ENCODE measurements at regions not wholly inside any gene's neighbourhood (a gene's known extent, or its start where the extent isn't known, plus 50 kb on each side); places are given as distances from the start of the nearest gene placed in this dataset.
A peak's percentile ranks its signal among the peaks of the same experiment; 100 is the strongest.

DNA sequence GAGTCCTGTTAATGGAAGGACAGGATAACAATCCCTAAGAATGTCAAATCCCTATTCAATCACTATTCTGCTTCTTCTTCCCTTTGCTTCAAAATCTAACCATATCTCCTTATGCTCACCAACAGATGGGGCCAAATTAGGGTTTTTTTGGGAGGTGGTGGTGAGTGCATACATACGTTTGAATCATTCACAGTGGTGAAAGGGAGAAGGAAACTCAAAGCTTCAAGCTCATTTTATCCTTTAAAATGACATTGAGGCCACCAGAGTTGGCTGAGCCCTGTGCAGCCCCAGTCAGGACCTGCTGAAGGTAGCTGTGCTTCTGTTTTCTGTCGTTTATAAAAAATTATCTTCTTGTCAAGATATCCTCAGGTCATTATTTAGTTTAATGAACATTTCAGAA is 607.5 kb upstream of the AGTR1 start:
- POLR2A ChIA-PET = no interaction called here

DNA sequence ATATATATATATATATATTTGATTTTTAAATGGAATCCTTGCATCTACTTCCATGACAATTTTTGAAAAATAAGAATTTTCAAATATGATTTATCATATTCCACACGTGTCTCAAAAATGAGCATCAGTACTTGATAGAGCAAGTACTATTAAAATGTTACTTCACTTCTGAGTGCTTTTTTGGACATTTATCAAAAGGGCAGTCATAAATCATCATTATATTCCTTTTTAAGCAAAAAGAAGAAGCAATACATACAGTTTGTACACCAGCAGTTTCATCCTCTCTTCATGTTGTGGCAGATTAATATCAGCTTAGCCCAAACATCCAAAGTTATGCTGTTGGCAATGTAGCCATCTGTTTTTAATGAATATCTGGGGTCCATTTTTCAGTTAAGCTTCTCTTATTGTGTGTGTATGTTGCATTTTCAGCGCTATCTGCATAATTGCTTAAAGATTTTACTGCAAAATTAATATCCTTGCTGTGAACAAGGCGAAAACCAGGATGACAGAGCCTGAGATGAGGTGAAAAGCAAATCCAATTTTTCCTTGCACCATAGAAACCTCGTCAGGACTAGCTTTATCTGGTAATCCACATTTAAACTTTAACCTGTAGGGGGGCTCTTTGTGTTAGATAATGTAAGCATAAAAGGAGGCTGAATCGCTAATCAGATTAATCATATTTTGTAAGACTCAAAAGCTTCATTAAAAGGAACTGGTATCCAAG is 604.9 kb upstream of the AGTR1 start:
- POLR2A ChIA-PET = no interaction called here
- DNase-seq (ENCODE audit: low read depth, low spot score) = no peak
- CTCF ChIA-PET = interaction anchor here (1.7 kb wide), 1 partner anchor 16 kb away, joined by 5 read pairs; no protein-coding TSS in a partner anchor
- H3K4me3 ChIP-seq (ENCODE audit: low read depth, low read length) = no peak overlapping the region
- TF ChIP-seq, protein P1, sequence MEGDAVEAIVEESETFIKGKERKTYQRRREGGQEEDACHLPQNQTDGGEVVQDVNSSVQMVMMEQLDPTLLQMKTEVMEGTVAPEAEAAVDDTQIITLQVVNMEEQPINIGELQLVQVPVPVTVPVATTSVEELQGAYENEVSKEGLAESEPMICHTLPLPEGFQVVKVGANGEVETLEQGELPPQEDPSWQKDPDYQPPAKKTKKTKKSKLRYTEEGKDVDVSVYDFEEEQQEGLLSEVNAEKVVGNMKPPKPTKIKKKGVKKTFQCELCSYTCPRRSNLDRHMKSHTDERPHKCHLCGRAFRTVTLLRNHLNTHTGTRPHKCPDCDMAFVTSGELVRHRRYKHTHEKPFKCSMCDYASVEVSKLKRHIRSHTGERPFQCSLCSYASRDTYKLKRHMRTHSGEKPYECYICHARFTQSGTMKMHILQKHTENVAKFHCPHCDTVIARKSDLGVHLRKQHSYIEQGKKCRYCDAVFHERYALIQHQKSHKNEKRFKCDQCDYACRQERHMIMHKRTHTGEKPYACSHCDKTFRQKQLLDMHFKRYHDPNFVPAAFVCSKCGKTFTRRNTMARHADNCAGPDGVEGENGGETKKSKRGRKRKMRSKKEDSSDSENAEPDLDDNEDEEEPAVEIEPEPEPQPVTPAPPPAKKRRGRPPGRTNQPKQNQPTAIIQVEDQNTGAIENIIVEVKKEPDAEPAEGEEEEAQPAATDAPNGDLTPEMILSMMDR (IDR thresholded peaks at IDR 0.05; ENCODE audit: insufficient read depth, low read length, missing control alignments) = no peak

More for the DNA sequence above, 607.5 kb upstream of the AGTR1 start:
- no peak overlapping the region for H3K4me3 ChIP-seq (ENCODE audit: low read depth, low read length)
- CTCF ChIA-PET = interaction anchor here (6.3 kb wide), 1 partner anchor 13 kb away, joined by 46 read pairs; no protein-coding TSS in a partner anchor
- no peak for DNase-seq (ENCODE audit: low read depth, low spot score)
- TF ChIP-seq, protein P1 (IDR thresholded peaks at IDR 0.05; ENCODE audit: insufficient read depth, low read length, missing control alignments) = no peak

DNA sequence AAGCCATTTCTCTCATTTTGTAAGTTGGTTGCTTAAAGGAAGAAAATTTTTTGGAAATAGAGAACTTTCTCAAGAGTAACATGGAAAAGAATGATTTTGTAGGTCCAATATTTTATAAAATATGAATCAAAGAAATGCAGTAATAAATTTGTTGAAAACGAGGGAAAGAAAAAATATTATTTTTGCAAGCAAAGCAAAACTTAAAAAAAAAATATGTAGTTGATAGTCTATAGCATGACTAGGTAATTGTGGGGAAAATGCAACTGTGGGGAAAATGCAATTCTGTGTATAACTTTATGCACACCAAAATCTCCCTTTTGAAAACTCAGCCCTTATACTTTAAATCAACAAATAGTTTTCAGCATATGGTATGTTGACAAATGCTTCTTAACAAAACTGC is 604.0 kb upstream of the AGTR1 start:
- TF ChIP-seq, protein P1 (IDR thresholded peaks at IDR 0.05; ENCODE audit: insufficient read depth, low read length, missing control alignments) = no peak
- CTCF ChIA-PET = interaction anchor here (1.7 kb wide), 1 partner anchor 17 kb away, joined by 5 read pairs; no protein-coding TSS in a partner anchor

DNA sequence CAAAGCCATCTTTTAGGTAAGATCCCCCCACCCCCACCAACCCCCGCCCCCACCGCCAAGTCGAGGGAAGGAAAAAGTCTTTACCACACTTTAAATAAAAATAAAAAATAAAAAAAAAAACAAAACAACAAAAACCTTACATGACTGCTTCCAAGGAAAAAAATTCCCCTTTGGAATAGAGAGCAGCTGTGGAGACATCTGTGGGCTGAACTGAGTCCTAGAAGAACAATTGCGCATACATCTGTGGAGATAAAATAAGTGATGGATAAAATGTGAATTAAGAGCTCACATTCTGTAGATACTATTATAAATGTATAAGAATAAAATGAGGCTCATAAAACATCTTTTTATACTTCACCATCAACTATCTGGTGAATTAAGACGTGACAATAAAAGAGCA is 601.7 kb upstream of the AGTR1 start:
- DNase-seq (ENCODE audit: low read depth, low spot score) = no peak
- ChIA-PET POLR2A (no interaction called here), CTCF (no interaction called here)
- TF ChIP-seq, protein P1 (IDR thresholded peaks at IDR 0.05; ENCODE audit: insufficient read depth, low read length, missing control alignments) = no peak
- no peak overlapping the region for H3K4me3 ChIP-seq (ENCODE audit: low read depth, low read length)

More for the DNA sequence above, 604.0 kb upstream of the AGTR1 start:
- POLR2A ChIA-PET = no interaction called here
- no peak overlapping the region for H3K4me3 ChIP-seq (ENCODE audit: low read depth, low read length)
- no peak for DNase-seq (ENCODE audit: low read depth, low spot score)

DNA sequence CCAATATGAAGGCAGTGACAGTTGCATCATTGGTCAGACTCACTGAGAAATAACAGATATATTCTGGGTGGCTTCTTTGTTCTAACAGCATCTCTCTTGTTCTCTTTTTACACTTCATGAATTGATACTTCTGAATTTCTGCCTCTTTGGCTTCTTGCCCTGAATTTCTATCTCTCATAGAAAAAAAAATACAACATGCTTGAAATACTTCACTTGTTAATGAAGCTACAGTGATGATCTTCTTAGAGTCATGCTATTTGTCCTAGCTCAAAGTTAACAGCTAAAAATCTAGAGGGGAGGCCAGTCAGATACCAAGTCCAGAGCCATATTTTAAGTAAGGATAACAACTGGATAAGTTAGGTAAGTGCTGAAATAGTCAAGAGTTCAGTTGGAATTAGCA is 597.2 kb upstream of the AGTR1 start:
- H3K4me3 ChIP-seq (ENCODE audit: low read depth, low read length) = no peak overlapping the region
- CTCF ChIA-PET = no interaction called here
- DNase-seq (ENCODE audit: low read depth, low spot score) = no peak
- POLR2A ChIA-PET = no interaction called here
- TF ChIP-seq, protein P1 (IDR thresholded peaks at IDR 0.05; ENCODE audit: insufficient read depth, low read length, missing control alignments) = no peak

DNA sequence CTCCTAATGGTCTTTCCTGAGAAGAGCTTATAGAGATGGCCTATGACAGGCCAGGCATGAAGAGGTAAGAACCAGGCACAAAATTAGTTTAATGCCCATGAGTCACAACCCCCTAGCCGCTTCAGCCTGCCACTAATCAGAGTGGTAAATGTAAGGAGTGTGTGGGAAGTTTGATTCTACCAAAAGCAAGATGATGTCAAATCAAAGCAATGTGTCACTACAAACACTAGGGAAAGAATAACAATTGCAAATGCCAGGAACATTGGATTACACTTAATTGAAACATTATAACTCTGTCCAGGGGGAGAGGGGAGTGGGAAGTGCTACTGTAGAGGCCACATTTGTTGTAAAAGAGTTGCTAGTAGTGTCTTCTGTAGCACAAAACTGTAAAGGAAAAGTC is 596.6 kb upstream of the AGTR1 start:
- POLR2A ChIA-PET = no interaction called here
- CTCF ChIA-PET = no interaction called here
- TF ChIP-seq, protein P1 (IDR thresholded peaks at IDR 0.05; ENCODE audit: insufficient read depth, low read length, missing control alignments) = no peak
- DNase-seq (ENCODE audit: low read depth, low spot score) = peak; percentile 12
- H3K4me3 ChIP-seq (ENCODE audit: low read depth, low read length) = no peak overlapping the region

All from AG04449 (cell line).